ENCODE measurements at regions not wholly inside any gene's neighbourhood (a gene's known extent, or its start where the extent isn't known, plus 50 kb on each side); places are given as distances from the start of the nearest gene placed in this dataset.

GRCh38 chr12:24603371-24603770 lies 345.5 kb downstream of the BCAT1 start:
- Histone ChIP-seq H3K9me3 (no peaks in the 10 kb centered on the region), H3K36me3 (no peaks in the 10 kb centered on the region), H3K27me3 (no peaks in the 10 kb centered on the region), H3K4me3 (no peak overlapping the region), H3K4me1 (no peaks in the 10 kb centered on the region), H3K27ac (no peak overlapping the region)
- TF ChIP-seq CTCF (IDR thresholded peaks at IDR 0.05) (no peak), POLR2A (IDR thresholded peaks at IDR 0.05) (no peak)
- no peak for DNase-seq

GRCh38 chr12:24600996-24601395 lies 347.9 kb downstream of the BCAT1 start:
- no peak overlapping the region for H3K4me3 ChIP-seq
- H3K36me3 ChIP-seq, result no peaks in the 10 kb centered on the region
- H3K27ac ChIP-seq, result no peak overlapping the region
- no peak for TF ChIP-seq POLR2A (IDR thresholded peaks at IDR 0.05)
- no peak for TF ChIP-seq CTCF (IDR thresholded peaks at IDR 0.05)
- no peaks in the 10 kb centered on the region for H3K4me1 ChIP-seq
- H3K9me3 ChIP-seq, result no peaks in the 10 kb centered on the region
- no peaks in the 10 kb centered on the region for H3K27me3 ChIP-seq
- DNase-seq, result no peak

GRCh38 chr12:24600551-24600950 lies 348.4 kb downstream of the BCAT1 start:
- H3K27me3 ChIP-seq, result no peaks in the 10 kb centered on the region
- no peaks in the 10 kb centered on the region for H3K36me3 ChIP-seq
- no peak overlapping the region for H3K27ac ChIP-seq
- H3K9me3 ChIP-seq, result no peaks in the 10 kb centered on the region
- TF ChIP-seq POLR2A (IDR thresholded peaks at IDR 0.05) (no peak), CTCF (IDR thresholded peaks at IDR 0.05) (no peak)
- DNase-seq, result no peak
- no peaks in the 10 kb centered on the region for H3K4me1 ChIP-seq
- no peak overlapping the region for H3K4me3 ChIP-seq

DNA sequence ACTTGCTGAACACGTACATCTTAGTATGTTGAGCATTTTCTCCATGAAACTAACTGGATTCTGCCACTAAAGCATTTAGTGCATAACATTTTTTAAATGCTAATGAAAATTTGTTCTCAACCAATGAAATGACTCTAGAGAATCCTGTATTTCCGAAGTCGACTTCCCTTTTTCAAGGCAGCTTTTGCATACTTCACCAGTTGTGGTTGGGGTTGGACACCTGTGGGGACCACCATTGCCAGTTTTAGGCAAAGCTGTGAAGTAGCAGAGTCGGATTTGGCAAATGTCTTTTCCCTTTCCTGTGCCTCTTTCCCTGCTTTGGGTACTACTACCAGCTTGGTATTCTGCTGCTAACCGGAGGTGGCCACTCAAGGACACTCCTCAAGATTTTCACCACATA lies 349.2 kb downstream of the BCAT1 start:
- DNase-seq, result peak in 1 of 3 donors; percentile 47
- H3K4me1 ChIP-seq, result no peaks in the 10 kb centered on the region
- no peak overlapping the region for H3K27ac ChIP-seq
- H3K9me3 ChIP-seq, result no peaks in the 10 kb centered on the region
- no peak overlapping the region for H3K4me3 ChIP-seq
- no peak for TF ChIP-seq POLR2A (IDR thresholded peaks at IDR 0.05)
- no peak for TF ChIP-seq CTCF (IDR thresholded peaks at IDR 0.05)
- no peaks in the 10 kb centered on the region for H3K36me3 ChIP-seq
- no peaks in the 10 kb centered on the region for H3K27me3 ChIP-seq

- no peaks in the 10 kb centered on the region for H3K27me3 ChIP-seq
These were observed 351.3 kb downstream of the BCAT1 start for GRCh38 chr12:24597580-24597979.

More at GRCh38 chr12:24597580-24597979, 351.3 kb downstream of the BCAT1 start:
- TF ChIP-seq CTCF (IDR thresholded peaks at IDR 0.05) (no peak), POLR2A (IDR thresholded peaks at IDR 0.05) (no peak)
- H3K4me1 ChIP-seq, result no peaks in the 10 kb centered on the region
- no peak overlapping the region for H3K4me3 ChIP-seq
- H3K9me3 ChIP-seq, result no peaks in the 10 kb centered on the region
- H3K27ac ChIP-seq, result no peak overlapping the region
- DNase-seq, result no peak
- H3K36me3 ChIP-seq, result no peaks in the 10 kb centered on the region
